ENCODE measurements at regions not wholly inside any gene's neighbourhood (a gene's known extent, or its start where the extent isn't known, plus 50 kb on each side); places are given as distances from the start of the nearest gene placed in this dataset.
"Not testable (repeated sequence)": the region's sequence is repeated elsewhere in the genome, so short reads cannot be mapped to it uniquely, and the experiment has no call there.

GRCh38 chr3:104190681-104191080, 1176.0 kb upstream of the ALCAM start:
- H3K4me1 Mint-ChIP-seq (ENCODE audit: low read depth): no peaks in the 10 kb centered on the region
- H3K4me3 Mint-ChIP-seq (ENCODE audit: unreplicated experiment): no peak overlapping the region
- H3K27ac Mint-ChIP-seq (ENCODE audit: unreplicated experiment): no peak overlapping the region
- TF ChIP-seq CTCF (IDR thresholded peaks at IDR 0.05): no peak
- DNase-seq (ENCODE audit: low spot score): no peak
- H3K36me3 Mint-ChIP-seq (ENCODE audit: low read depth): no peaks in the 10 kb centered on the region
- no peaks in the 10 kb centered on the region for H3K27me3 Mint-ChIP-seq (ENCODE audit: low read depth)
- H3K9me3 Mint-ChIP-seq (ENCODE audit: low read depth): peaks cover 6% of the 10 kb centered on the region

- no peak overlapping the region for H3K4me3 Mint-ChIP-seq (ENCODE audit: unreplicated experiment)
- no peaks in the 10 kb centered on the region for H3K9me3 Mint-ChIP-seq (ENCODE audit: low read depth)
- no peaks in the 10 kb centered on the region for H3K4me1 Mint-ChIP-seq (ENCODE audit: low read depth)
- no peak for TF ChIP-seq CTCF (IDR thresholded peaks at IDR 0.05)
- no peaks in the 10 kb centered on the region for H3K36me3 Mint-ChIP-seq (ENCODE audit: low read depth)
- H3K27ac Mint-ChIP-seq (ENCODE audit: unreplicated experiment): no peak overlapping the region
- H3K27me3 Mint-ChIP-seq (ENCODE audit: low read depth): no peaks in the 10 kb centered on the region
- no peak for DNase-seq (ENCODE audit: low spot score)
Measured at GRCh38 chr3:104198131-104198530, 1168.6 kb upstream of the ALCAM start.

- no peaks in the 10 kb centered on the region for H3K27me3 Mint-ChIP-seq (ENCODE audit: low read depth)
- no peak for DNase-seq (ENCODE audit: low spot score)
- H3K27ac Mint-ChIP-seq (ENCODE audit: unreplicated experiment): no peak overlapping the region
- no peak for TF ChIP-seq CTCF (IDR thresholded peaks at IDR 0.05)
- no peaks in the 10 kb centered on the region for H3K9me3 Mint-ChIP-seq (ENCODE audit: low read depth)
- no peak overlapping the region for H3K4me3 Mint-ChIP-seq (ENCODE audit: unreplicated experiment)
- no peaks in the 10 kb centered on the region for H3K4me1 Mint-ChIP-seq (ENCODE audit: low read depth)
- H3K36me3 Mint-ChIP-seq (ENCODE audit: low read depth): no peaks in the 10 kb centered on the region
Measured at GRCh38 chr3:104206925-104207324, 1159.8 kb upstream of the ALCAM start.

GRCh38 chr3:104214277-104214676, 1152.4 kb upstream of the ALCAM start:
- Mint-ChIP-seq H3K4me1 (ENCODE audit: low read depth) (no peaks in the 10 kb centered on the region), H3K27me3 (ENCODE audit: low read depth) (no peaks in the 10 kb centered on the region), H3K36me3 (ENCODE audit: low read depth) (no peaks in the 10 kb centered on the region), H3K4me3 (ENCODE audit: unreplicated experiment) (no peak overlapping the region), H3K27ac (ENCODE audit: unreplicated experiment) (no peak overlapping the region), H3K9me3 (ENCODE audit: low read depth) (peaks cover 2% of the 10 kb centered on the region)
- DNase-seq (ENCODE audit: low spot score): no peak
- peak; percentile 26 for TF ChIP-seq CTCF (IDR thresholded peaks at IDR 0.05)

GRCh38 chr3:104214937-104215336, 1151.8 kb upstream of the ALCAM start:
- DNase-seq (ENCODE audit: low spot score): no peak
- Mint-ChIP-seq H3K36me3 (ENCODE audit: low read depth) (no peaks in the 10 kb centered on the region), H3K9me3 (ENCODE audit: low read depth) (peaks cover 2% of the 10 kb centered on the region), H3K4me1 (ENCODE audit: low read depth) (no peaks in the 10 kb centered on the region), H3K27ac (ENCODE audit: unreplicated experiment) (no peak overlapping the region), H3K27me3 (ENCODE audit: low read depth) (no peaks in the 10 kb centered on the region), H3K4me3 (ENCODE audit: unreplicated experiment) (no peak overlapping the region)
- TF ChIP-seq CTCF (IDR thresholded peaks at IDR 0.05): no peak

GRCh38 chr3:104219046-104219445, 1147.7 kb upstream of the ALCAM start:
- H3K36me3 Mint-ChIP-seq (ENCODE audit: low read depth); H3K27ac Mint-ChIP-seq (ENCODE audit: unreplicated experiment); H3K9me3 Mint-ChIP-seq (ENCODE audit: low read depth); H3K4me1 Mint-ChIP-seq (ENCODE audit: low read depth); H3K4me3 Mint-ChIP-seq (ENCODE audit: unreplicated experiment); DNase-seq (ENCODE audit: low spot score); H3K27me3 Mint-ChIP-seq (ENCODE audit: low read depth): not testable (repeated sequence)
